Endodermal cell (in vitro differentiated cells): ENCODE measurements at regions not wholly inside any gene's neighbourhood (a gene's known extent, or its start where the extent isn't known, plus 50 kb on each side); places are given as distances from the start of the nearest gene placed in this dataset.

Experiments used
- DNase-seq: peaks from one replicate; pipeline ENCODE4 v3.0.0-alpha.2; 2017
- H3K27ac ChIP-seq: 2 replicates; pipeline ENCODE4 v1.5.1; 2013; ENCODE audit warnings: mild to moderate bottlenecking, low read depth, low read length, moderate library complexity
- H3K27me3 ChIP-seq: 2 replicates; pipeline ENCODE4 v1.6.1; 2013; ENCODE audit warnings: mild to moderate bottlenecking, low read length, moderate library complexity; ENCODE audit not compliant: insufficient read depth, control insufficient read depth, poor library complexity, severe bottlenecking
- H3K36me3 ChIP-seq: 2 replicates; pipeline ENCODE4 v1.7.0; 2013; ENCODE audit warnings: mild to moderate bottlenecking, low read length, moderate library complexity; ENCODE audit not compliant: control insufficient read depth, insufficient read depth
- H3K4me1 ChIP-seq: one replicate; pipeline ENCODE4 v1.7.0; 2013; ENCODE audit warnings: low read length; ENCODE audit not compliant: control insufficient read depth, insufficient read depth
- H3K4me3 ChIP-seq: 2 replicates; pipeline ENCODE4 v1.5.1; 2013; ENCODE audit warnings: mild to moderate bottlenecking, low read length, moderate library complexity
- H3K9ac ChIP-seq: 2 replicates; pipeline ENCODE4 v1.6.1; 2013; ENCODE audit warnings: mild to moderate bottlenecking, low read length, moderate library complexity; ENCODE audit not compliant: poor library complexity, severe bottlenecking; ENCODE audit errors: extremely low read depth
- H3K9me3 ChIP-seq: 2 replicates; pipeline ENCODE4 v1.6.1; 2013; ENCODE audit warnings: mild to moderate bottlenecking, low read length, moderate library complexity; ENCODE audit not compliant: control insufficient read depth
- H3K27ac Mint-ChIP-seq: 2 replicates; pipeline ENCODE4 v1.8.0; 2020; ENCODE audit warnings: mixed read lengths
- H3K27me3 Mint-ChIP-seq: 2 replicates; pipeline ENCODE4 v1.8.0; 2021; ENCODE audit warnings: mild to moderate bottlenecking, mixed read lengths; ENCODE audit not compliant: insufficient read depth
- H3K36me3 Mint-ChIP-seq: 2 replicates; pipeline ENCODE4 v1.8.0; 2020; ENCODE audit warnings: low read depth, mixed read lengths
- H3K4me1 Mint-ChIP-seq: 2 replicates; pipeline ENCODE4 v1.8.0; 2020; ENCODE audit warnings: mixed read lengths
- H3K4me3 Mint-ChIP-seq: 2 replicates; pipeline ENCODE4 v1.8.0; 2020; ENCODE audit warnings: mild to moderate bottlenecking, moderate library complexity, mixed read lengths
- H3K9me3 Mint-ChIP-seq: 2 replicates; pipeline ENCODE4 v1.8.0; 2020; ENCODE audit warnings: mild to moderate bottlenecking, mixed read lengths
- CTCF ChIP-seq: fragments of 200-600 bp; sonication (generic); conservative IDR thresholded peaks from 2 replicates; pipeline ENCODE4 v1.5.0; 2021; ENCODE audit warnings: antibody characterized with exemption, mild to moderate bottlenecking
- WGBS, 2 experiments: methylation state at CpG; one replicate each; pipeline versions ENCODE4 v1.1.5 to v1.1.7; 2013; ENCODE audit warnings: missing lambda C conversion rate in 2 of 2, mixed read lengths in 1 of 2; ENCODE audit not compliant: insufficient coverage in 1 of 2, insufficient read length in 1 of 2; 5-methylcytosine and 5-hydroxymethylcytosine counted together

GRCh38 chr22:47573141-47573540, 810.7 kb downstream of the TBC1D22A start:
- Histone ChIP-seq H3K27ac (no peak overlapping the region), H3K27me3 (no peaks in the 10 kb centered on the region), H3K9me3 (peaks cover 45% of the 10 kb centered on the region), H3K4me3 (no peak overlapping the region), H3K4me1 (no peaks in the 10 kb centered on the region), H3K36me3 (no peaks in the 10 kb centered on the region), H3K9ac (no peak overlapping the region)
- Mint-ChIP-seq H3K27me3 (no peaks in the 10 kb centered on the region), H3K4me1 (no peaks in the 10 kb centered on the region), H3K9me3 (peaks cover 97% of the 10 kb centered on the region), H3K4me3 (no peak overlapping the region), H3K36me3 (no peaks in the 10 kb centered on the region), H3K27ac (no peak overlapping the region)
- DNase-seq: no peak
- 86 to 90% methylated on average over 6 to 7 of the region's 7 CpGs for WGBS, 2 experiments
- TF ChIP-seq CTCF: no peak

GRCh38 chr22:47572443-47572842, 810.0 kb downstream of the TBC1D22A start:
- Mint-ChIP-seq H3K36me3 (no peaks in the 10 kb centered on the region), H3K9me3 (peaks cover 97% of the 10 kb centered on the region), H3K4me3 (no peak overlapping the region), H3K27ac (no peak overlapping the region), H3K4me1 (no peaks in the 10 kb centered on the region), H3K27me3 (no peaks in the 10 kb centered on the region)
- no peak overlapping the region for H3K9ac ChIP-seq
- H3K4me1 ChIP-seq: no peaks in the 10 kb centered on the region
- no peak overlapping the region for H3K27ac ChIP-seq
- peaks cover 38% of the 10 kb centered on the region for H3K9me3 ChIP-seq
- H3K36me3 ChIP-seq: no peaks in the 10 kb centered on the region
- WGBS, 2 experiments: 78 to 88% methylated on average over 5 to 12 of the region's 12 CpGs
- no peaks in the 10 kb centered on the region for H3K27me3 ChIP-seq
- DNase-seq: no peak
- no peak for TF ChIP-seq CTCF
- no peak overlapping the region for H3K4me3 ChIP-seq

- Mint-ChIP-seq H3K9me3 (peaks cover 97% of the 10 kb centered on the region), H3K4me1 (no peaks in the 10 kb centered on the region), H3K27me3 (no peaks in the 10 kb centered on the region), H3K27ac (no peak overlapping the region), H3K36me3 (no peaks in the 10 kb centered on the region), H3K4me3 (no peak overlapping the region)
- no peaks in the 10 kb centered on the region for H3K36me3 ChIP-seq
- H3K9me3 ChIP-seq: peaks cover 32% of the 10 kb centered on the region
- H3K9ac ChIP-seq: no peak overlapping the region
- TF ChIP-seq CTCF: no peak
- H3K27me3 ChIP-seq: no peaks in the 10 kb centered on the region
- WGBS, 2 experiments: 76 to 100% methylated on average over 3 to 5 of the region's 5 CpGs
- no peak overlapping the region for H3K4me3 ChIP-seq
- no peak overlapping the region for H3K27ac ChIP-seq
- H3K4me1 ChIP-seq: no peaks in the 10 kb centered on the region
- no peak for DNase-seq
Observed at GRCh38 chr22:47571616-47572015, 809.2 kb downstream of the TBC1D22A start.
